ENCODE measurements at regions not wholly inside any gene's neighbourhood (a gene's known extent, or its start where the extent isn't known, plus 50 kb on each side); places are given as distances from the start of the nearest gene placed in this dataset.

DNA sequence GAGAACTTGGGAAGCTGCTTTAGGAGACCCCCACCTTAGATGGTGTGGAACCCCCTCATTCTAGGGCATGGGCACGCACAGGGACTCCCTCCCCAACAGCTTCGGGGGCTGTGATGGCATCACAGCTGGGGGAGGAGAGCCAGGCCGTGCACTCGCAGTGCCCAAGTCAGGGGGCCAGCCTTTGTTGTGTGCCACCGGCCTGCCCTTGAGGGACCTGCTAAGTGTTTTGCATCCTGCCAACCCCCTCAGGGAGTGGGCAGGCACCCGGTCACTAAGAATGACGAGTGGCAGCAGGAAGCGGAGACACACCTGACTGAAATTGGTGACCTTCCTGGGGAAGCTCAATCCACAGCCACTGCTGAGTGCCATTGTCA, 334.9 kb upstream of the SFSWAP start:
- Histone ChIP-seq H3K4me3 (no peak overlapping the region), H3K36me3 (no peaks in the 10 kb centered on the region), H3K9me3 (no peaks in the 10 kb centered on the region), H3K4me1 (no peaks in the 10 kb centered on the region), H3K27ac (no peak overlapping the region), H3K27me3 (no peaks in the 10 kb centered on the region)
- intact Hi-C loops (cut with DNase I; ENCODE audit: low total_unique reads), result no loop called here
- TF ChIP-seq, protein P1, sequence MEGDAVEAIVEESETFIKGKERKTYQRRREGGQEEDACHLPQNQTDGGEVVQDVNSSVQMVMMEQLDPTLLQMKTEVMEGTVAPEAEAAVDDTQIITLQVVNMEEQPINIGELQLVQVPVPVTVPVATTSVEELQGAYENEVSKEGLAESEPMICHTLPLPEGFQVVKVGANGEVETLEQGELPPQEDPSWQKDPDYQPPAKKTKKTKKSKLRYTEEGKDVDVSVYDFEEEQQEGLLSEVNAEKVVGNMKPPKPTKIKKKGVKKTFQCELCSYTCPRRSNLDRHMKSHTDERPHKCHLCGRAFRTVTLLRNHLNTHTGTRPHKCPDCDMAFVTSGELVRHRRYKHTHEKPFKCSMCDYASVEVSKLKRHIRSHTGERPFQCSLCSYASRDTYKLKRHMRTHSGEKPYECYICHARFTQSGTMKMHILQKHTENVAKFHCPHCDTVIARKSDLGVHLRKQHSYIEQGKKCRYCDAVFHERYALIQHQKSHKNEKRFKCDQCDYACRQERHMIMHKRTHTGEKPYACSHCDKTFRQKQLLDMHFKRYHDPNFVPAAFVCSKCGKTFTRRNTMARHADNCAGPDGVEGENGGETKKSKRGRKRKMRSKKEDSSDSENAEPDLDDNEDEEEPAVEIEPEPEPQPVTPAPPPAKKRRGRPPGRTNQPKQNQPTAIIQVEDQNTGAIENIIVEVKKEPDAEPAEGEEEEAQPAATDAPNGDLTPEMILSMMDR (IDR thresholded peaks at IDR 0.05), result no peak
- TF ChIP-seq POLR2A (IDR thresholded peaks at IDR 0.05), result no peak
- DNase-seq, result no peak

DNA sequence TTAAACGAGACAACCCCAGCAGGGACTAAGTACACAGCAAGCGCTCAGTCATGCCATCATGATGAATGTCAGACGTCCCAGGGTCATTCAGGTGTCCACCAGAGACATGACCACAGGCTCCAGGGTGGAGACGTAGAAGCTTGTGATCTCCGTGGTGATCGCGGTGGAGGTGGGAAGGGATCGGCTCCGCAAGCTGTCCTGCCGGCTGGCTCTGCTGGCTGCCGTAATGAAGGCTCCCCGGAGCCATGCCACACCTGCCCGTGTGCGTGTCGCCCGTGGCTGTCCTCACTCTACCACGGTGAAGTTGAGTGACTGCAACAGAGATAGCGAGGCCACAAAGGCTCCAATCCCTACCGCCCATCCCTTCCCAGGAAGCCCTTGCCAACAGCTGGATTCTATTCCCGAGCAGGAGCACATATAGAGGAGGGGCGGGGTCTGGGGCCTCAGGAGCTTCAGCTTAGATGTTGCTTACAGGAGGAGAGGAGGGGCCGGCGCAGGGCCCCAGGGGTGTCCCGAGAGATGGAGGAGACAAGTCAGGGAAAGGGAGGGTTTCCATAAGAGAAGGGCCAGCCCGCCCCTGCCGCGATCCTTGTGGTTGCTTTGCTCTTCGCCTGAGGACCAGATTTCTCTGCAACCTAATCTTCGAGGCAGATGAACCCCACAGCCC, 332.6 kb upstream of the SFSWAP start:
- Histone ChIP-seq H3K4me1 (no peaks in the 10 kb centered on the region), H3K4me3 (no peak overlapping the region), H3K36me3 (no peaks in the 10 kb centered on the region), H3K9me3 (no peaks in the 10 kb centered on the region), H3K27ac (no peak overlapping the region), H3K27me3 (no peaks in the 10 kb centered on the region)
- no peak for DNase-seq
- intact Hi-C loops (cut with DNase I; ENCODE audit: low total_unique reads), result no loop called here
- TF ChIP-seq POLR2A (IDR thresholded peaks at IDR 0.05), result no peak
- TF ChIP-seq, protein P1 (IDR thresholded peaks at IDR 0.05), result no peak

DNA sequence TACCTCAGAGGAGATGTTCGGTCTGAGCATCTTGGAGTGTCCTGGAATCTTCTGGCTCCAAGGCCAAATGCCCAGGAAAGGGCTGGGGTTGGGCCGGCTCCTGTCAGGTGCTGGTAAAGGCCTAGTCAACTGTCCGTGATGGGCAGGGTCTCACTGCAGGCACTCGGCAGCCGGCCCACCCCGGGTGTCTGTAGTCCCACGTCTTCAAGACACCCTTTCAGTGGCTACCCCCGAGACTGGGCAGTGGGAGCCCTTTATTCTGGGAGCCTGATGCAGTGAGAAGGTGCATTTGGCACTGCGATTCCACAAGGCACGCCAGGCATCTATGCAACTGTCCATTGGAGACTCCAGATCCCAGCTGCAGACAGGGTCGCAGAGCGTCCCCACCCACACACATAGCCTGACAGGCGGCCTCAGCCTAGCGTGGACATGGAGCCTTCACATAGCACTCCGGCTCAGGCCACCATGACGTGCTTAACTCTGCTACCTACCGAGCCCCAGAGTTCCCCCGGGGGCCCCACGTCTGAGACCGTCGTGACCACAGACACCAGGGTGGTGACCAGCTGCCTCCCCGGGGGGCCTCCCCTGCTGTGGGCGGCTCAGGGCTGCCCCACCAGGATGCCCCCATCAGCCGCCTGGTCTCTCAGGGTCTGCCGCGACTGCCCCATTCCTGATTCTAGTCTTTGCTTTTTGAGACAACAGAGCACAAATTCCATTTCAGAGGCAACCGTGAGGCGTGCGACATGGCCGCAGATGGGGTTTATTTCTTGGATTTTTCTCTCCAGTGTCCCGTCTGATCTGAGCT, 331.8 kb upstream of the SFSWAP start:
- H3K4me3 ChIP-seq, result no peak overlapping the region
- TF ChIP-seq, protein P1 (IDR thresholded peaks at IDR 0.05), result no peak
- no peak for TF ChIP-seq POLR2A (IDR thresholded peaks at IDR 0.05)
- no peaks in the 10 kb centered on the region for H3K27me3 ChIP-seq
- H3K9me3 ChIP-seq, result no peaks in the 10 kb centered on the region
- H3K27ac ChIP-seq, result no peak overlapping the region
- DNase-seq, result no peak
- intact Hi-C loops (cut with DNase I; ENCODE audit: low total_unique reads), result no loop called here
- H3K4me1 ChIP-seq, result no peaks in the 10 kb centered on the region
- H3K36me3 ChIP-seq, result no peaks in the 10 kb centered on the region

DNA sequence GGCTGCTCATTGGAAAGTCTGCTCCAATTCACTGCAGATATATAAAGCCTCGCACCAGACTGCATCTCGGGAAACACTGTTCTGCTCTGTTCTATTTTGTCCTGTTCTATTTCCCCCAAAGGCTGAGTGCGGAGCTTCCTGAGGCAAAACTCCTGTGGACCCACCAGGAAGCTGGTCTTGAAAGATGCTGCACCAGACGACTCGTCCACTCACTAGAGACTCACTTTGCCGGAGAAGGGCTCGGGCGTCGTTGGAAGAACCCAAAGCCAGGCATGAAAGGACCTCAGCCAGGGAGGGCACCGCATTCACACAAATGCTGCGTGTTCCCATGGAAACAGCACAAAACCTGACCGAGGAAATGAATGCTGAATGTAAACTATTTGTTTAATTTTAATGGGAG, 331.2 kb upstream of the SFSWAP start:
- H3K4me1 ChIP-seq, result no peaks in the 10 kb centered on the region
- intact Hi-C loops (cut with DNase I; ENCODE audit: low total_unique reads), result no loop called here
- no peak overlapping the region for H3K27ac ChIP-seq
- TF ChIP-seq POLR2A (IDR thresholded peaks at IDR 0.05), result no peak
- TF ChIP-seq, protein P1 (IDR thresholded peaks at IDR 0.05), result no peak
- no peaks in the 10 kb centered on the region for H3K27me3 ChIP-seq
- H3K36me3 ChIP-seq, result no peaks in the 10 kb centered on the region
- no peak overlapping the region for H3K4me3 ChIP-seq
- H3K9me3 ChIP-seq, result no peaks in the 10 kb centered on the region
- DNase-seq, result no peak

DNA sequence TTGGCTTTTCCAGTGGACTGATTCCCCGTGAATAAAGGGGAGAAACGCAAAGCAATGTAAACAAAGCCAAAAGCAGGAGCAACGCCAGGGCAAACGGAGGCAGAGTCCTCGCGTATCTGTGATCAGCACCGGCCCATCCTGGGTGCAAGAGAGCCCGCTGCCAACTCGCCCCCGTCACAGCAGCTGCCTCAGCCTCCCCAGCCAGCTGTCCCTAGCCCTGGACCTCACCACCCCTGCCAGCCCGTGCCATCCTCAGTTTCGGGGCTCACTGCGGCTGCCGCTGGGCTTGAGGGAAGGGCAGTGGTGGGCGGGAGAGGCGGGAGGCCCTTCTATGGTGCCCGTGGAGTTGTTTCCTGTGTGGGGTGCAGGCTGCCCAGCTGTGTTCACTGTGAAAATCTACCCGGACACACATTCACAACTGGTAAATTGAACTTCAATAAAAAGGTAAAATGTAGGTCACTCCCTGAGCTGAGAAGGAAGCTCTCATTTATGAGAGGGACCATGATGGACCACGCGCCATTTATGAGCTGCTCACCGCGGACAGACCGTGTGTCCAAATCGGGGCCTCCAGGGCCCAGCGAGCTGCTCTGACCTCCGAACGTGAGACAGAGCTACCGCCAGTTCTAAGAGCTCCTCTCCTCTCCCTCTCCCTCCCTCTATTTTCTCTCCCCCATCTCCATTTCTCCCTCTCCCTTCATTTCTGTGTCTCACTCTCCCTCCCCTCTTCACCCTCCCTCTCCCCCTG, 330.5 kb upstream of the SFSWAP start:
- Histone ChIP-seq H3K9me3 (no peaks in the 10 kb centered on the region), H3K36me3 (no peaks in the 10 kb centered on the region), H3K4me1 (no peaks in the 10 kb centered on the region), H3K4me3 (no peak overlapping the region), H3K27ac (no peak overlapping the region), H3K27me3 (no peaks in the 10 kb centered on the region)
- DNase-seq, result no peak
- intact Hi-C loops (cut with DNase I; ENCODE audit: low total_unique reads), result no loop called here
- no peak for TF ChIP-seq POLR2A (IDR thresholded peaks at IDR 0.05)
- TF ChIP-seq, protein P1 (IDR thresholded peaks at IDR 0.05), result no peak

Measured in uterus (tissue), 3 donors.